ENCODE measurements at regions not wholly inside any gene's neighbourhood (a gene's known extent, or its start where the extent isn't known, plus 50 kb on each side); places are given as distances from the start of the nearest gene placed in this dataset.
A peak's percentile ranks its signal among the peaks of the same experiment; 100 is the strongest.

- no peak overlapping the region for H3K23ac ChIP-seq (ENCODE audit: low read depth, low read length, poor library complexity)
- H2BK15ac ChIP-seq (ENCODE audit: low read length), result no peak overlapping the region
- H2AK5ac ChIP-seq (ENCODE audit: low read depth, low read length), result no peak overlapping the region
- H3K36me3 ChIP-seq (replicated peaks in 1 of 2; ENCODE audit: control insufficient read depth in 2 of 2, insufficient read depth in 2 of 2, low read length in 2 of 2), result no peaks in the 10 kb centered on the region
- H3K14ac ChIP-seq (ENCODE audit: low read length), result no peak overlapping the region
- no peak overlapping the region for H3K4ac ChIP-seq (ENCODE audit: low read length)
- H3K18ac ChIP-seq (ENCODE audit: low read length), result no peak overlapping the region
- H3K9ac ChIP-seq (ENCODE audit: low read depth, low read length, poor library complexity), result no peak overlapping the region
- H2AFZ ChIP-seq (ENCODE audit: low read length), result no peak overlapping the region
- no peak overlapping the region for H3K27ac ChIP-seq (replicated peaks; ENCODE audit: low read length)
- H3K9me3 ChIP-seq (replicated peaks in 1 of 2; ENCODE audit: control insufficient read depth in 2 of 2, insufficient read depth in 1 of 2, low read depth in 1 of 2, low read length in 2 of 2), result peaks cover 3 to 5% of the 10 kb centered on the region in 2 donors
- H4K91ac ChIP-seq (ENCODE audit: low read depth, low read length, poor library complexity), result no peak overlapping the region
- no CpG with 5 or more reads among the region's 8 CpGs for WGBS, 2 donors (ENCODE audit: extremely low coverage in 2 of 2, insufficient read length in 2 of 2, insufficient replicate concordance in 1 of 2)
- H3K4me2 ChIP-seq (ENCODE audit: insufficient read depth, low read length, poor library complexity, severe bottlenecking), result no peak overlapping the region
- no peak overlapping the region for H3K4me3 ChIP-seq (ENCODE audit: low read length in 2 of 2)
- no peak overlapping the region for H2BK120ac ChIP-seq (ENCODE audit: low read depth, low read length)
- H3K27me3 ChIP-seq (ENCODE audit: control insufficient read depth in 3 of 3, insufficient read depth in 3 of 3, low read depth in 1 of 3, low read length in 3 of 3), result no peaks in the 10 kb centered on the region
- H2BK12ac ChIP-seq (ENCODE audit: low read length), result no peak overlapping the region
- H4K8ac ChIP-seq (ENCODE audit: low read depth, low read length), result no peak overlapping the region
- DNase-seq (ENCODE audit: low spot score), result no peak
- no peaks in the 10 kb centered on the region for H3K79me1 ChIP-seq (ENCODE audit: low read depth, low read length)
- peaks cover 3% of the 10 kb centered on the region in 2 donors for H3K4me1 ChIP-seq (ENCODE audit: control insufficient read depth in 2 of 2, insufficient read depth in 1 of 2, low read depth in 1 of 2, low read length in 2 of 2)
- H2BK5ac ChIP-seq (ENCODE audit: low read length), result no peak overlapping the region
These were observed 143.9 kb downstream of the PXDC1 start for GRCh38 chr6:3607599-3607998.

- no peak overlapping the region for H2BK12ac ChIP-seq (ENCODE audit: low read length)
- no peak for DNase-seq (ENCODE audit: low spot score)
- H3K27me3 ChIP-seq (ENCODE audit: control insufficient read depth in 3 of 3, insufficient read depth in 3 of 3, low read depth in 1 of 3, low read length in 3 of 3), result no peaks in the 10 kb centered on the region
- H3K27ac ChIP-seq (replicated peaks; ENCODE audit: low read length), result no peak overlapping the region
- no peak overlapping the region for H4K91ac ChIP-seq (ENCODE audit: low read depth, low read length, poor library complexity)
- H2AFZ ChIP-seq (ENCODE audit: low read length), result no peak overlapping the region
- peaks cover 0 to 3% of the 10 kb centered on the region in 2 donors for H3K4me1 ChIP-seq (ENCODE audit: control insufficient read depth in 2 of 2, insufficient read depth in 1 of 2, low read depth in 1 of 2, low read length in 2 of 2)
- H2BK15ac ChIP-seq (ENCODE audit: low read length), result no peak overlapping the region
- no peak overlapping the region for H3K4ac ChIP-seq (ENCODE audit: low read length)
- no peak overlapping the region for H3K4me3 ChIP-seq (ENCODE audit: low read length in 2 of 2)
- H2BK120ac ChIP-seq (ENCODE audit: low read depth, low read length), result no peak overlapping the region
- no peaks in the 10 kb centered on the region for H3K36me3 ChIP-seq (replicated peaks in 1 of 2; ENCODE audit: control insufficient read depth in 2 of 2, insufficient read depth in 2 of 2, low read length in 2 of 2)
- H3K79me1 ChIP-seq (ENCODE audit: low read depth, low read length), result no peaks in the 10 kb centered on the region
- peaks cover 3 to 8% of the 10 kb centered on the region in 2 donors for H3K9me3 ChIP-seq (replicated peaks in 1 of 2; ENCODE audit: control insufficient read depth in 2 of 2, insufficient read depth in 1 of 2, low read depth in 1 of 2, low read length in 2 of 2)
- no peak overlapping the region for H3K14ac ChIP-seq (ENCODE audit: low read length)
- no peak overlapping the region for H3K4me2 ChIP-seq (ENCODE audit: insufficient read depth, low read length, poor library complexity, severe bottlenecking)
- no peak overlapping the region for H3K9ac ChIP-seq (ENCODE audit: low read depth, low read length, poor library complexity)
- no peak overlapping the region for H3K18ac ChIP-seq (ENCODE audit: low read length)
- H2BK5ac ChIP-seq (ENCODE audit: low read length), result no peak overlapping the region
- no peak overlapping the region for H4K8ac ChIP-seq (ENCODE audit: low read depth, low read length)
- WGBS, 2 donors (ENCODE audit: extremely low coverage in 2 of 2, insufficient read length in 2 of 2, insufficient replicate concordance in 1 of 2), result no CpG with 5 or more reads among the region's 4 CpGs
- H3K23ac ChIP-seq (ENCODE audit: low read depth, low read length, poor library complexity), result no peak overlapping the region
- H2AK5ac ChIP-seq (ENCODE audit: low read depth, low read length), result no peak overlapping the region
These were observed 144.3 kb downstream of the PXDC1 start for GRCh38 chr6:3607171-3607570.

DNA sequence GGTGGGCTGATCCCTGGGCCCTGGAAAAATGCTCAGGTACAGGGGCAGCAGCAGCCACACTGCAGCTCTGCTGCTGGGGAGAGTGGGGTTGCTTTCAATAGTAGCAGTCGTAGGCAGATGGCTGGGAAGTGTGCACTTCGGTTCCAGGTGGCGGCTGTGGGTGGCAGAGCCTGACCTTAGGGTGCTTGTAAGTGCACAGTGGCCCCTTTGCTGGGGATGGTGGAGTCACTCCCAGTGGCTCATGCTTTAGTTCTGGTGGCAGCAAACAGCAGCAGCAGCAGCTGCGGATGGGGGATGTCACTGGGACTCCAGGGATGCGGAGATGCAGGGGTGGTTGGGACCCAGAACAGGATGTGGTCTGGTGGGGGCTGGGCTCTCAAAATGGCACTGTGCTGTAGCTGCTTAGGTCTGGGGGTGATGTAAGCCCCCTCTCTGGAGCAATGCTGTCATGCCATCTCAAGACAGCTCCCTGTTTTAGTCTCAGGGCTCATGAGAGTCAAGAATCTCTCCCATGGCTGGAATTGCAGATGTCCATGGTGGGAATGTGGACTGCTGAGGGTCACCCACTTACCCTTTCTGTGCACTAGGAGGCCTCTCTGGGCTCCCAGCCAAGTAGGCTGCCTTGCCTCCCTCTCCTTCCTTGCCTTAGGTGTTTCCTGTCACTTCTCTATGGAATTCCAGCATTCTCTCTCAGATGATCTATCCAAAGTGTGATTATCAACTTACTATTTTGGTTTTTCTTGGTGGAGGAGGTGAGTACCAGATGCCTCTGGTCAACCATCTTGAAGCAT is 146.7 kb upstream of the SLC22A23 start:
- Histone ChIP-seq H3K27me3 (ENCODE audit: control insufficient read depth in 3 of 3, insufficient read depth in 3 of 3, low read depth in 1 of 3, low read length in 3 of 3) (no peaks in the 10 kb centered on the region), H3K23ac (ENCODE audit: low read depth, low read length, poor library complexity) (peak overlapping the region; percentile 11), H2AFZ (ENCODE audit: low read length) (no peak overlapping the region), H3K27ac (replicated peaks; ENCODE audit: low read length) (no peak overlapping the region), H3K36me3 (replicated peaks in 1 of 2; ENCODE audit: control insufficient read depth in 2 of 2, insufficient read depth in 2 of 2, low read length in 2 of 2) (no peaks in the 10 kb centered on the region), H4K91ac (ENCODE audit: low read depth, low read length, poor library complexity) (no peak overlapping the region), H3K4me2 (ENCODE audit: insufficient read depth, low read length, poor library complexity, severe bottlenecking) (no peak overlapping the region), H3K4me1 (ENCODE audit: control insufficient read depth in 2 of 2, insufficient read depth in 1 of 2, low read depth in 1 of 2, low read length in 2 of 2) (no peaks in the 10 kb centered on the region), H2BK120ac (ENCODE audit: low read depth, low read length) (no peak overlapping the region), H4K8ac (ENCODE audit: low read depth, low read length) (no peak overlapping the region), H3K9ac (ENCODE audit: low read depth, low read length, poor library complexity) (no peak overlapping the region), H3K4ac (ENCODE audit: low read length) (no peak overlapping the region), H2BK5ac (ENCODE audit: low read length) (peak overlapping the region; percentile 83), H3K18ac (ENCODE audit: low read length) (peak overlapping the region; percentile 60), H3K79me1 (ENCODE audit: low read depth, low read length) (no peaks in the 10 kb centered on the region), H2BK15ac (ENCODE audit: low read length) (no peak overlapping the region), H3K14ac (ENCODE audit: low read length) (no peak overlapping the region), H2AK5ac (ENCODE audit: low read depth, low read length) (peak overlapping the region; percentile 6), H2BK12ac (ENCODE audit: low read length) (no peak overlapping the region), H3K9me3 (replicated peaks in 1 of 2; ENCODE audit: control insufficient read depth in 2 of 2, insufficient read depth in 1 of 2, low read depth in 1 of 2, low read length in 2 of 2) (peaks cover 3 to 15% of the 10 kb centered on the region in 2 donors), H3K4me3 (ENCODE audit: low read length in 2 of 2) (peak overlapping the region in 1 of 2 donors; percentile 53)
- no peak for DNase-seq (ENCODE audit: low spot score)
- WGBS, 2 donors (ENCODE audit: extremely low coverage in 2 of 2, insufficient read length in 2 of 2, insufficient replicate concordance in 1 of 2), result no CpG with 5 or more reads among the region's 5 CpGs

DNA sequence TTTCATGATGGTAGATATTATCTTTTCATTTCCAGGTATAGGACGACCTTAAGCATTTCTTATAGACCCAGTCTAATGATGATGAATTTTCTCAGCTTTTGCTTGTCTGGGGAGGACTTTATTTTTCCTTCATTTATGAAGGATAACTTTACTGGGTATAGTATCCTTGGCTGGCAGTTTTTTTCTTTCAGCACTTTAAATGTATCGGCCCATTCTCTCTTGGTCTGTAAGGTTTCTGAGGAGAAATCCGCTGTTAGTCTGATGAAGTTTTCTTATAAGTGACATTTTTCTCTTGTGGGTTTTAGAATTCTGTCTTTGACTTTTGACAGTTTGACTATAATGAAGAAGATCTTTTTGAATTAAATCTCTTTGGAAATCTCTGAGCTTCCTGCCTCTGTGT is 144.7 kb upstream of the SLC22A23 start:
- Histone ChIP-seq H3K27ac (replicated peaks; ENCODE audit: low read length) (no peak overlapping the region), H4K91ac (ENCODE audit: low read depth, low read length, poor library complexity) (no peak overlapping the region), H2BK12ac (ENCODE audit: low read length) (no peak overlapping the region), H3K79me1 (ENCODE audit: low read depth, low read length) (no peaks in the 10 kb centered on the region), H4K8ac (ENCODE audit: low read depth, low read length) (no peak overlapping the region), H3K36me3 (replicated peaks in 1 of 2; ENCODE audit: control insufficient read depth in 2 of 2, insufficient read depth in 2 of 2, low read length in 2 of 2) (no peaks in the 10 kb centered on the region), H2AK5ac (ENCODE audit: low read depth, low read length) (no peak overlapping the region), H2BK120ac (ENCODE audit: low read depth, low read length) (no peak overlapping the region), H3K4me2 (ENCODE audit: insufficient read depth, low read length, poor library complexity, severe bottlenecking) (no peak overlapping the region), H3K4me3 (ENCODE audit: low read length in 2 of 2) (no peak overlapping the region), H3K14ac (ENCODE audit: low read length) (no peak overlapping the region), H3K27me3 (ENCODE audit: control insufficient read depth in 3 of 3, insufficient read depth in 3 of 3, low read depth in 1 of 3, low read length in 3 of 3) (no peaks in the 10 kb centered on the region), H3K18ac (ENCODE audit: low read length) (no peak overlapping the region), H2BK15ac (ENCODE audit: low read length) (no peak overlapping the region), H3K4me1 (ENCODE audit: control insufficient read depth in 2 of 2, insufficient read depth in 1 of 2, low read depth in 1 of 2, low read length in 2 of 2) (no peaks in the 10 kb centered on the region), H3K9ac (ENCODE audit: low read depth, low read length, poor library complexity) (no peak overlapping the region), H3K9me3 (replicated peaks in 1 of 2; ENCODE audit: control insufficient read depth in 2 of 2, insufficient read depth in 1 of 2, low read depth in 1 of 2, low read length in 2 of 2) (peaks cover 3 to 15% of the 10 kb centered on the region in 2 donors), H2AFZ (ENCODE audit: low read length) (no peak overlapping the region), H3K23ac (ENCODE audit: low read depth, low read length, poor library complexity) (no peak overlapping the region), H3K4ac (ENCODE audit: low read length) (no peak overlapping the region), H2BK5ac (ENCODE audit: low read length) (no peak overlapping the region)
- WGBS, 2 donors (ENCODE audit: extremely low coverage in 2 of 2, insufficient read length in 2 of 2, insufficient replicate concordance in 1 of 2), result no CpG with 5 or more reads among the region's 3 CpGs
- DNase-seq (ENCODE audit: low spot score), result no peak

Measured in neuronal stem cell (in vitro differentiated cells).